Colonic mucosa (tissue), 4 donors: ENCODE measurements at regions not wholly inside any gene's neighbourhood (a gene's known extent, or its start where the extent isn't known, plus 50 kb on each side); places are given as distances from the start of the nearest gene placed in this dataset.

Source experiments
- DNase-seq: peaks from one replicate; pipeline ENCODE4 v3.0.0-alpha.2; 2020
- H3K27ac ChIP-seq: fragments of 200-600 bp; one replicate; pipeline ENCODE4 v1.8.0; 2021
- H3K27me3 ChIP-seq: fragments of 200-600 bp; one replicate; pipeline ENCODE4 v1.8.0; 2021
- H3K36me3 ChIP-seq: fragments of 200-600 bp; one replicate; pipeline ENCODE4 v1.8.0; 2021
- H3K4me1 ChIP-seq: fragments of 200-600 bp; one replicate; pipeline ENCODE4 v1.8.0; 2021; ENCODE audit warnings: mild to moderate bottlenecking
- H3K4me3 ChIP-seq: fragments of 200-600 bp; one replicate; pipeline ENCODE4 v1.8.0; 2021
- H3K9ac ChIP-seq, 2 donors: one replicate each; pipeline ENCODE4 v1.7.0; 2013; ENCODE audit warnings: control low read depth in 2 of 2, low read depth in 2 of 2, low read length in 2 of 2
- H3K9me3 ChIP-seq: fragments of 200-600 bp; one replicate; pipeline ENCODE4 v1.8.0; 2021
- CTCF ChIP-seq: fragments of 200-600 bp; IDR thresholded peaks from one replicate; pipeline ENCODE4 v1.8.0; 2022; ENCODE audit warnings: antibody characterized with exemption, mild to moderate bottlenecking
- intact Hi-C: fragments of 100-400 bp; cut with DNase I; formaldehyde crosslinking; loops from one replicate; pipeline ENCODE4 v1.14.1; 2022
- donor health status: healthy.
- donor health status: DM: no; HTN: no; CAD: no.
- donor health status: DM: no; HTN: no; CAD: no.

- TF ChIP-seq CTCF = no peak
- intact Hi-C loops = no loop called here
- Histone ChIP-seq H3K9ac (no peak overlapping the region), H3K27me3 (no peaks in the 10 kb centered on the region), H3K27ac (no peak overlapping the region), H3K4me1 (no peaks in the 10 kb centered on the region), H3K9me3 (no peaks in the 10 kb centered on the region), H3K4me3 (no peak overlapping the region), H3K36me3 (no peaks in the 10 kb centered on the region)
- DNase-seq = no peak
Measured at GRCh38 chr3:22685597-22685996, 517.5 kb upstream of the UBE2E2 start.

- H3K36me3 ChIP-seq = no peaks in the 10 kb centered on the region
- intact Hi-C loops = no loop called here
- H3K9me3 ChIP-seq = no peaks in the 10 kb centered on the region
- H3K4me3 ChIP-seq = no peak overlapping the region
- H3K4me1 ChIP-seq = no peaks in the 10 kb centered on the region
- no peaks in the 10 kb centered on the region for H3K27me3 ChIP-seq
- no peak overlapping the region for H3K27ac ChIP-seq
- H3K9ac ChIP-seq = no peak overlapping the region
- TF ChIP-seq CTCF = no peak
- no peak for DNase-seq
Measured at GRCh38 chr3:22691407-22691806, 511.7 kb upstream of the UBE2E2 start.

- H3K27me3 ChIP-seq = no peaks in the 10 kb centered on the region
- TF ChIP-seq CTCF = no peak
- no peak overlapping the region for H3K27ac ChIP-seq
- no peaks in the 10 kb centered on the region for H3K9me3 ChIP-seq
- intact Hi-C loops = no loop called here
- H3K4me1 ChIP-seq = no peaks in the 10 kb centered on the region
- H3K36me3 ChIP-seq = no peaks in the 10 kb centered on the region
- DNase-seq = no peak
- H3K9ac ChIP-seq = no peak overlapping the region
- H3K4me3 ChIP-seq = no peak overlapping the region
Measured at GRCh38 chr3:22691856-22692628, 511.1 kb upstream of the UBE2E2 start.

GRCh38 chr3:22700876-22701275, 502.3 kb upstream of the UBE2E2 start:
- Histone ChIP-seq H3K27me3 (no peaks in the 10 kb centered on the region), H3K27ac (no peak overlapping the region), H3K9ac (no peak overlapping the region), H3K4me1 (no peaks in the 10 kb centered on the region), H3K9me3 (no peaks in the 10 kb centered on the region), H3K36me3 (no peaks in the 10 kb centered on the region), H3K4me3 (no peak overlapping the region)
- no peak for DNase-seq
- intact Hi-C loops = no loop called here
- no peak for TF ChIP-seq CTCF

- H3K4me3 ChIP-seq = no peak overlapping the region
- H3K36me3 ChIP-seq = no peaks in the 10 kb centered on the region
- no peak for TF ChIP-seq CTCF
- no peak for DNase-seq
- intact Hi-C loops = no loop called here
- no peaks in the 10 kb centered on the region for H3K27me3 ChIP-seq
- no peaks in the 10 kb centered on the region for H3K4me1 ChIP-seq
- no peaks in the 10 kb centered on the region for H3K9me3 ChIP-seq
- no peak overlapping the region for H3K27ac ChIP-seq
- no peak overlapping the region for H3K9ac ChIP-seq
Measured at GRCh38 chr3:22704166-22704565, 499.0 kb upstream of the UBE2E2 start.
